ENCODE measurements at regions not wholly inside any gene's neighbourhood (a gene's known extent, or its start where the extent isn't known, plus 50 kb on each side); places are given as distances from the start of the nearest gene placed in this dataset.

DNA sequence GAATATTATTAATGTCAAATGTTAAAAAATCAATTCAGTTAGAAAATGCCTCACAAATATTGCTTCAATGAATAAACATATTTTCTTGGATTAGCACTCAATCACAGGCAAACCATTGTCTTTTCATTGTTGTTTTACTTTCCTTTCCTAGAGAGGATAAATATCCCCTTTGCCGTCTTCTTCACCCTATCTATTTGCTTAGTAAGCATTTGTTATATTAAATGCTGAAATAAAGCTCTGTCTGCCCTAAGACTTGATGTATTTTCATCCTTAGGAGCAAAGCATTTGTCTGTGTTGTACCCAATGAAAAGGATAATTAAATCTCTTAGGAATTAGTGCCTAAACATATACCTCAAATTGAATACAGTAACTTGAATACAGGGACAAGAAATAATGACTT lies 1071.2 kb upstream of the GYPC start:
- TF ChIP-seq, protein P1, sequence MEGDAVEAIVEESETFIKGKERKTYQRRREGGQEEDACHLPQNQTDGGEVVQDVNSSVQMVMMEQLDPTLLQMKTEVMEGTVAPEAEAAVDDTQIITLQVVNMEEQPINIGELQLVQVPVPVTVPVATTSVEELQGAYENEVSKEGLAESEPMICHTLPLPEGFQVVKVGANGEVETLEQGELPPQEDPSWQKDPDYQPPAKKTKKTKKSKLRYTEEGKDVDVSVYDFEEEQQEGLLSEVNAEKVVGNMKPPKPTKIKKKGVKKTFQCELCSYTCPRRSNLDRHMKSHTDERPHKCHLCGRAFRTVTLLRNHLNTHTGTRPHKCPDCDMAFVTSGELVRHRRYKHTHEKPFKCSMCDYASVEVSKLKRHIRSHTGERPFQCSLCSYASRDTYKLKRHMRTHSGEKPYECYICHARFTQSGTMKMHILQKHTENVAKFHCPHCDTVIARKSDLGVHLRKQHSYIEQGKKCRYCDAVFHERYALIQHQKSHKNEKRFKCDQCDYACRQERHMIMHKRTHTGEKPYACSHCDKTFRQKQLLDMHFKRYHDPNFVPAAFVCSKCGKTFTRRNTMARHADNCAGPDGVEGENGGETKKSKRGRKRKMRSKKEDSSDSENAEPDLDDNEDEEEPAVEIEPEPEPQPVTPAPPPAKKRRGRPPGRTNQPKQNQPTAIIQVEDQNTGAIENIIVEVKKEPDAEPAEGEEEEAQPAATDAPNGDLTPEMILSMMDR (IDR thresholded peaks at IDR 0.05; ENCODE audit: low read depth, low read length) = no peak
- TF ChIP-seq POLR2A (IDR thresholded peaks at IDR 0.05; ENCODE audit: extremely low read depth, insufficient read length) = no peak
- TF ChIP-seq, protein P2, sequence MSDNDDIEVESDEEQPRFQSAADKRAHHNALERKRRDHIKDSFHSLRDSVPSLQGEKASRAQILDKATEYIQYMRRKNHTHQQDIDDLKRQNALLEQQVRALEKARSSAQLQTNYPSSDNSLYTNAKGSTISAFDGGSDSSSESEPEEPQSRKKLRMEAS (IDR thresholded peaks at IDR 0.05; ENCODE audit: low read depth, low read length) = no peak

All from NB4 (cell line).